Skeletal muscle cell (primary cell): ENCODE measurements at regions not wholly inside any gene's neighbourhood (a gene's known extent, or its start where the extent isn't known, plus 50 kb on each side); places are given as distances from the start of the nearest gene placed in this dataset.

Experiments
- DNase-seq: peaks from one replicate; pipeline ENCODE4 v3.0.0-alpha.2; 2010; ENCODE audit warnings: low read depth
- H3K4me3 ChIP-seq: 2 replicates; pipeline ENCODE4 v1.5.1; 2011; ENCODE audit warnings: low read depth, mild to moderate bottlenecking, control low read depth, low read length, moderate library complexity

- no peak overlapping the region for H3K4me3 ChIP-seq
These were observed 164.1 kb downstream of the BRINP2 start for GRCh38 chr1:177334903-177335302.

GRCh38 chr1:177333936-177334595 is 163.3 kb downstream of the BRINP2 start:
- H3K4me3 ChIP-seq = no peak overlapping the region
- no peak for DNase-seq

More at GRCh38 chr1:177334903-177335302, 164.1 kb downstream of the BRINP2 start:
- DNase-seq = no peak
